ENCODE measurements at regions not wholly inside any gene's neighbourhood (a gene's known extent, or its start where the extent isn't known, plus 50 kb on each side); places are given as distances from the start of the nearest gene placed in this dataset.

DNA sequence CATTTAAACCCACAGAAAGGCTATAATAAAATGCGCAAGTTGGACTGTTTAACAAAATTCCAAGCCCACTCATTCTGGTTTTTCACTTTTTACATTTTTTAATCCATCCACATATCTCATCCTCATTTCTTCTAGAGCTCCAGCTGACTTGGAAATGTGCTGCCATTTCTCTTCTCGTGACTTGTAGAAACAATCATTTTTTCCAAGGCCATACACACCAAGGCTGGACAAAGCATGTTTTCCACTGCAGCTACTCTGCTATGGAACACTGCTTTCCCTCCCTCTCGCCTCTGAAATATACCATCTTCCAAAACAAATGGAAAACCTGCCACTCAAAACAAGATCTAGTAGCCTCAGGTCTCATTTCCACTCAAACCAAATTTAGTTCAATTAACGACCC is 141.1 kb downstream of the ESM1 start:
- no peak for DNase-seq (ENCODE audit: low spot score)
- no peak overlapping the region for H3K4me2 ChIP-seq
- peak overlapping the region; percentile 18; the same call in 1 of the 2 replicates for H2AFZ ChIP-seq

More for the DNA sequence above, 141.1 kb downstream of the ESM1 start:
- Histone ChIP-seq H4K20me1 (replicated peaks; ENCODE audit: insufficient read depth) (no peaks in the 10 kb centered on the region), H3K79me2 (replicated peaks; ENCODE audit: insufficient read depth) (no peaks in the 10 kb centered on the region), H3K27ac (ENCODE audit: low read depth) (no peak overlapping the region), H3F3A (replicated peaks; ENCODE audit: low read depth) (no peaks in the 10 kb centered on the region), H3K4me3 (no peak overlapping the region), H3K36me3 (ENCODE audit: insufficient read depth) (no peaks in the 10 kb centered on the region), H3K4me1 (ENCODE audit: insufficient read depth) (no peaks in the 10 kb centered on the region), H3K27me3 (ENCODE audit: insufficient read depth) (no peaks in the 10 kb centered on the region), H3K9me2 (ENCODE audit: insufficient read depth) (no peaks in the 10 kb centered on the region)
- Mint-ChIP-seq H3K36me3 (ENCODE audit: low read depth) (no peaks in the 10 kb centered on the region), H3K9me3 (no peaks in the 10 kb centered on the region), H3K4me3 (no peak overlapping the region), H3K27me3 (ENCODE audit: insufficient read depth, low read depth, poor library complexity) (no peaks in the 10 kb centered on the region), H3K4me1 (peaks cover 4% of the 10 kb centered on the region; the same call in 2 of the 3 replicates), H3K27ac (no peak overlapping the region)
- no peak for ATAC-seq
- TF ChIP-seq ZNF331 (CRISPR knock-in tag; IDR thresholded peaks at IDR 0.05; ENCODE audit: low read depth) (no peak), CREB1 (CRISPR knock-in tag; IDR thresholded peaks at IDR 0.05; ENCODE audit: low read depth) (no peak), POLR2AphosphoS5 (IDR thresholded peaks at IDR 0.05; ENCODE audit: low read depth) (no peak), EZH2 (IDR thresholded peaks at IDR 0.05; ENCODE audit: low read depth, unreplicated experiment) (no peak), EZH2phosphoT487 (IDR thresholded peaks at IDR 0.05; ENCODE audit: unreplicated experiment) (no peak), STAT1 (IDR thresholded peaks at IDR 0.05; ENCODE audit: unreplicated experiment) (no peak), JUNB (IDR thresholded peaks at IDR 0.05; ENCODE audit: unreplicated experiment) (no peak), ZNF114 (CRISPR knock-in tag; IDR thresholded peaks at IDR 0.05) (no peak), NANOG (IDR thresholded peaks at IDR 0.05; ENCODE audit: borderline replicate concordance) (no peak)
- TF ChIP-seq, protein P1, sequence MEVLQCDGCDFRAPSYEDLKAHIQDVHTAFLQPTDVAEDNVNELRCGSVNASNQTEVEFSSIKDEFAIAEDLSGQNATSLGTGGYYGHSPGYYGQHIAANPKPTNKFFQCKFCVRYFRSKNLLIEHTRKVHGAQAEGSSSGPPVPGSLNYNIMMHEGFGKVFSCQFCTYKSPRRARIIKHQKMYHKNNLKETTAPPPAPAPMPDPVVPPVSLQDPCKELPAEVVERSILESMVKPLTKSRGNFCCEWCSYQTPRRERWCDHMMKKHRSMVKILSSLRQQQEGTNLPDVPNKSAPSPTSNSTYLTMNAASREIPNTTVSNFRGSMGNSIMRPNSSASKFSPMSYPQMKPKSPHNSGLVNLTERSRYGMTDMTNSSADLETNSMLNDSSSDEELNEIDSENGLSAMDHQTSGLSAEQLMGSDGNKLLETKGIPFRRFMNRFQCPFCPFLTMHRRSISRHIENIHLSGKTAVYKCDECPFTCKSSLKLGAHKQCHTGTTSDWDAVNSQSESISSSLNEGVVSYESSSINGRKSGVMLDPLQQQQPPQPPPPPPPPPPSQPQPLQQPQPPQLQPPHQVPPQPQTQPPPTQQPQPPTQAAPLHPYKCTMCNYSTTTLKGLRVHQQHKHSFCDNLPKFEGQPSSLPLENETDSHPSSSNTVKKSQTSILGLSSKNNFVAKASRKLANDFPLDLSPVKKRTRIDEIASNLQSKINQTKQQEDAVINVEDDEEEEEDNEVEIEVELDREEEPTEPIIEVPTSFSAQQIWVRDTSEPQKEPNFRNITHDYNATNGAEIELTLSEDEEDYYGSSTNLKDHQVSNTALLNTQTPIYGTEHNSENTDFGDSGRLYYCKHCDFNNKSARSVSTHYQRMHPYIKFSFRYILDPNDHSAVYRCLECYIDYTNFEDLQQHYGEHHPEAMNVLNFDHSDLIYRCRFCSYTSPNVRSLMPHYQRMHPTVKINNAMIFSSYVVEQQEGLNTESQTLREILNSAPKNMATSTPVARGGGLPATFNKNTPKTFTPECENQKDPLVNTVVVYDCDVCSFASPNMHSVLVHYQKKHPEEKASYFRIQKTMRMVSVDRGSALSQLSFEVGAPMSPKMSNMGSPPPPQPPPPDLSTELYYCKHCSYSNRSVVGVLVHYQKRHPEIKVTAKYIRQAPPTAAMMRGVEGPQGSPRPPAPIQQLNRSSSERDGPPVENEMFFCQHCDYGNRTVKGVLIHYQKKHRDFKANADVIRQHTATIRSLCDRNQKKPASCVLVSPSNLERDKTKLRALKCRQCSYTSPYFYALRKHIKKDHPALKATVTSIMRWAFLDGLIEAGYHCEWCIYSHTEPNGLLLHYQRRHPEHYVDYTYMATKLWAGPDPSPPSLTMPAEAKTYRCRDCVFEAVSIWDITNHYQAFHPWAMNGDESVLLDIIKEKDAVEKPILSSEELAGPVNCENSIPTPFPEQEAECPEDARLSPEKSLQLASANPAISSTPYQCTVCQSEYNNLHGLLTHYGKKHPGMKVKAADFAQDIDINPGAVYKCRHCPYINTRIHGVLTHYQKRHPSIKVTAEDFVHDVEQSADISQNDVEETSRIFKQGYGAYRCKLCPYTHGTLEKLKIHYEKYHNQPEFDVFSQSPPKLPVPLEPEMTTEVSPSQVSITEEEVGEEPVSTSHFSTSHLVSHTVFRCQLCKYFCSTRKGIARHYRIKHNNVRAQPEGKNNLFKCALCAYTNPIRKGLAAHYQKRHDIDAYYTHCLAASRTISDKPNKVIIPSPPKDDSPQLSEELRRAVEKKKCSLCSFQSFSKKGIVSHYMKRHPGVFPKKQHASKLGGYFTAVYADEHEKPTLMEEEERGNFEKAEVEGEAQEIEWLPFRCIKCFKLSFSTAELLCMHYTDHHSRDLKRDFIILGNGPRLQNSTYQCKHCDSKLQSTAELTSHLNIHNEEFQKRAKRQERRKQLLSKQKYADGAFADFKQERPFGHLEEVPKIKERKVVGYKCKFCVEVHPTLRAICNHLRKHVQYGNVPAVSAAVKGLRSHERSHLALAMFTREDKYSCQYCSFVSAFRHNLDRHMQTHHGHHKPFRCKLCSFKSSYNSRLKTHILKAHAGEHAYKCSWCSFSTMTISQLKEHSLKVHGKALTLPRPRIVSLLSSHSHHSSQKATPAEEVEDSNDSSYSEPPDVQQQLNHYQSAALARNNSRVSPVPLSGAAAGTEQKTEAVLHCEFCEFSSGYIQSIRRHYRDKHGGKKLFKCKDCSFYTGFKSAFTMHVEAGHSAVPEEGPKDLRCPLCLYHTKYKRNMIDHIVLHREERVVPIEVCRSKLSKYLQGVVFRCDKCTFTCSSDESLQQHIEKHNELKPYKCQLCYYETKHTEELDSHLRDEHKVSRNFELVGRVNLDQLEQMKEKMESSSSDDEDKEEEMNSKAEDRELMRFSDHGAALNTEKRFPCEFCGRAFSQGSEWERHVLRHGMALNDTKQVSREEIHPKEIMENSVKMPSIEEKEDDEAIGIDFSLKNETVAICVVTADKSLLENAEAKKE (CRISPR knock-in tag; IDR thresholded peaks at IDR 0.05), result no peak
- TF ChIP-seq, protein P2, sequence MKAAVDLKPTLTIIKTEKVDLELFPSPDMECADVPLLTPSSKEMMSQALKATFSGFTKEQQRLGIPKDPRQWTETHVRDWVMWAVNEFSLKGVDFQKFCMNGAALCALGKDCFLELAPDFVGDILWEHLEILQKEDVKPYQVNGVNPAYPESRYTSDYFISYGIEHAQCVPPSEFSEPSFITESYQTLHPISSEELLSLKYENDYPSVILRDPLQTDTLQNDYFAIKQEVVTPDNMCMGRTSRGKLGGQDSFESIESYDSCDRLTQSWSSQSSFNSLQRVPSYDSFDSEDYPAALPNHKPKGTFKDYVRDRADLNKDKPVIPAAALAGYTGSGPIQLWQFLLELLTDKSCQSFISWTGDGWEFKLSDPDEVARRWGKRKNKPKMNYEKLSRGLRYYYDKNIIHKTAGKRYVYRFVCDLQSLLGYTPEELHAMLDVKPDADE (IDR thresholded peaks at IDR 0.05), result no peak
- TF ChIP-seq, protein P3, sequence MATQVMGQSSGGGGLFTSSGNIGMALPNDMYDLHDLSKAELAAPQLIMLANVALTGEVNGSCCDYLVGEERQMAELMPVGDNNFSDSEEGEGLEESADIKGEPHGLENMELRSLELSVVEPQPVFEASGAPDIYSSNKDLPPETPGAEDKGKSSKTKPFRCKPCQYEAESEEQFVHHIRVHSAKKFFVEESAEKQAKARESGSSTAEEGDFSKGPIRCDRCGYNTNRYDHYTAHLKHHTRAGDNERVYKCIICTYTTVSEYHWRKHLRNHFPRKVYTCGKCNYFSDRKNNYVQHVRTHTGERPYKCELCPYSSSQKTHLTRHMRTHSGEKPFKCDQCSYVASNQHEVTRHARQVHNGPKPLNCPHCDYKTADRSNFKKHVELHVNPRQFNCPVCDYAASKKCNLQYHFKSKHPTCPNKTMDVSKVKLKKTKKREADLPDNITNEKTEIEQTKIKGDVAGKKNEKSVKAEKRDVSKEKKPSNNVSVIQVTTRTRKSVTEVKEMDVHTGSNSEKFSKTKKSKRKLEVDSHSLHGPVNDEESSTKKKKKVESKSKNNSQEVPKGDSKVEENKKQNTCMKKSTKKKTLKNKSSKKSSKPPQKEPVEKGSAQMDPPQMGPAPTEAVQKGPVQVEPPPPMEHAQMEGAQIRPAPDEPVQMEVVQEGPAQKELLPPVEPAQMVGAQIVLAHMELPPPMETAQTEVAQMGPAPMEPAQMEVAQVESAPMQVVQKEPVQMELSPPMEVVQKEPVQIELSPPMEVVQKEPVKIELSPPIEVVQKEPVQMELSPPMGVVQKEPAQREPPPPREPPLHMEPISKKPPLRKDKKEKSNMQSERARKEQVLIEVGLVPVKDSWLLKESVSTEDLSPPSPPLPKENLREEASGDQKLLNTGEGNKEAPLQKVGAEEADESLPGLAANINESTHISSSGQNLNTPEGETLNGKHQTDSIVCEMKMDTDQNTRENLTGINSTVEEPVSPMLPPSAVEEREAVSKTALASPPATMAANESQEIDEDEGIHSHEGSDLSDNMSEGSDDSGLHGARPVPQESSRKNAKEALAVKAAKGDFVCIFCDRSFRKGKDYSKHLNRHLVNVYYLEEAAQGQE (IDR thresholded peaks at IDR 0.05; ENCODE audit: unreplicated experiment), result no peak
- TF ChIP-seq, protein P4, sequence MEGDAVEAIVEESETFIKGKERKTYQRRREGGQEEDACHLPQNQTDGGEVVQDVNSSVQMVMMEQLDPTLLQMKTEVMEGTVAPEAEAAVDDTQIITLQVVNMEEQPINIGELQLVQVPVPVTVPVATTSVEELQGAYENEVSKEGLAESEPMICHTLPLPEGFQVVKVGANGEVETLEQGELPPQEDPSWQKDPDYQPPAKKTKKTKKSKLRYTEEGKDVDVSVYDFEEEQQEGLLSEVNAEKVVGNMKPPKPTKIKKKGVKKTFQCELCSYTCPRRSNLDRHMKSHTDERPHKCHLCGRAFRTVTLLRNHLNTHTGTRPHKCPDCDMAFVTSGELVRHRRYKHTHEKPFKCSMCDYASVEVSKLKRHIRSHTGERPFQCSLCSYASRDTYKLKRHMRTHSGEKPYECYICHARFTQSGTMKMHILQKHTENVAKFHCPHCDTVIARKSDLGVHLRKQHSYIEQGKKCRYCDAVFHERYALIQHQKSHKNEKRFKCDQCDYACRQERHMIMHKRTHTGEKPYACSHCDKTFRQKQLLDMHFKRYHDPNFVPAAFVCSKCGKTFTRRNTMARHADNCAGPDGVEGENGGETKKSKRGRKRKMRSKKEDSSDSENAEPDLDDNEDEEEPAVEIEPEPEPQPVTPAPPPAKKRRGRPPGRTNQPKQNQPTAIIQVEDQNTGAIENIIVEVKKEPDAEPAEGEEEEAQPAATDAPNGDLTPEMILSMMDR (conservative IDR thresholded peaks at IDR 0.05; ENCODE audit: low read depth in 2 of 2), result no peak

All from GM23338 (cell line).